Sigmoid colon (tissue), 4 donors: ENCODE measurements at regions not wholly inside any gene's neighbourhood (a gene's known extent, or its start where the extent isn't known, plus 50 kb on each side); places are given as distances from the start of the nearest gene placed in this dataset.

Experiments
- CTCF ChIP-seq, 4 experiments: fragments of 450-650 bp in 3 of 4; fragments of 200-600 bp in 1 of 4; IDR thresholded peaks; one replicate each; pipeline ENCODE4 v1.5.1; 2016 to 2019; ENCODE audit warnings: antibody characterized with exemption in 4 of 4, mild to moderate bottlenecking in 3 of 4, moderate library complexity in 2 of 4
- EP300 ChIP-seq, 4 donors: sonication (generic); formaldehyde crosslinking; IDR thresholded peaks; one replicate each; pipeline ENCODE4 v1.6.1; 2017; ENCODE audit warnings: antibody characterized with exemption in 4 of 4
- POLR2A ChIP-seq, 2 donors: fragments of 450-650 bp; IDR thresholded peaks; one replicate each; pipeline ENCODE4 v1.6.1; 2016; ENCODE audit warnings: antibody characterized with exemption in 2 of 2, mild to moderate bottlenecking in 2 of 2, moderate library complexity in 2 of 2

- no peak for TF ChIP-seq EP300 (IDR thresholded peaks at IDR 0.05)
- TF ChIP-seq CTCF (IDR thresholded peaks at IDR 0.05), result no peak
- no peak for TF ChIP-seq POLR2A (IDR thresholded peaks at IDR 0.05)
Measured at GRCh38 chr9:103068753-103069152, 73.6 kb downstream of the CYLC2 start.
